ENCODE measurements at regions not wholly inside any gene's neighbourhood (a gene's known extent, or its start where the extent isn't known, plus 50 kb on each side); places are given as distances from the start of the nearest gene placed in this dataset.

DNA sequence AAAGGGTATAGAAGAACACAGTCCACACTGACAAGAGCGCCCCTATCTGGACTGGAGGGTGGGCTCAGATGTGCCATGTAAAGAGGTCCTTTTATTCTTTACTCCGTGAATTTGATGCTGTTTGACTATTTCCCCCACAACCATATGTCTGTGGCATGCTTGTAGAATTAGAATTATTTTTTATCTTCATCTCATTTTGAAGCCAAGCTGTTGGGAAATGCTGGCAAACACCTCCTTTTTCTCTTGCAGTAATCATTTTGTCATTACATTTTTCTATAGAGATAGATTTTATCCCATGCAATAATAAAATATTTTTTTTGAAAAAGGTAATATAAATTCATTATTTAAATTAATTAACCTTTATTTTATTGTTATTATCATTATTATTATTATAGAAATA lies 926.6 kb upstream of the AUTS2 start:
- TF ChIP-seq CTCF (IDR thresholded peaks at IDR 0.05): no peak

- no peak for TF ChIP-seq CTCF (IDR thresholded peaks at IDR 0.05)
Measured at GRCh38 chr7:68674826-68675225, 923.4 kb upstream of the AUTS2 start.

- TF ChIP-seq CTCF (IDR thresholded peaks at IDR 0.05): no peak
Measured at GRCh38 chr7:68676813-68677535, 921.3 kb upstream of the AUTS2 start.

GRCh38 chr7:68678196-68678595 lies 920.1 kb upstream of the AUTS2 start:
- no peak for TF ChIP-seq CTCF (IDR thresholded peaks at IDR 0.05)

DNA sequence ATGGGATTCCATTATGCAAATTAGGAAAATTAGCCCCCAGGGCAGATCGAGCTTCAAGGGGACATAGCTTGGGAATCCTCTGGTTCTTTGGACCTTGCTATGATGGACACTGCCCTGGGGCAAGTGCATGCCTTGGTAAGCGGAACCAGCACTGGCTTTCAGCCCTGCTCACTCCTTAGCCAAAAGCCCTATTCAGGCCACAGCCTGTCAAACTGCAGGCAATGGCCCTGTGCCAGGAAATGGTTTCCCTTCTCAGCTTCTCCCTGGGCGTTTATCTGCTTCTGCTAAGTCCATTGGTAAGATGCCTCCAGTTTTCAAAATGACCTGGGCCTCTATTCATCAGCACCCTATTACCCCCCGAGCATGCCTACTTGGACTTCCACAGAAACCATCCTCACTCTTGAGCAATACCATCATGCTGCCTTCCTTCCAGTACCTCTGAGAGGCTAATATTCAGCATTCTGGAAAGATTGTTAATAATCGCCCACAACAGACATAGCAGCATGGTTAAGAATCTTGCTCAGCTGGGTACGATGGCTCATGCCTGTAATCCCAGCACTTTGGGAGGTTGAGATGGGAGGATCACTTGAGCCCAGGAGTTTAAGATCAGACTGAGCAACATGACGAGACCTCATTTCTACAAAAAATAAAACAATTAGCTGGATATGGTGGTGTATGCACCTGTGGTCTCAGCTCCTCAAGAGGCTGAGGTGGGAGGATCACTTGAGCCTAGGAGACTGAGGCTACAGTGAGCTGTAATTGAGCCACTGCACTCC lies 918.6 kb upstream of the AUTS2 start:
- TF ChIP-seq CTCF (IDR thresholded peaks at IDR 0.05): no peak

DNA sequence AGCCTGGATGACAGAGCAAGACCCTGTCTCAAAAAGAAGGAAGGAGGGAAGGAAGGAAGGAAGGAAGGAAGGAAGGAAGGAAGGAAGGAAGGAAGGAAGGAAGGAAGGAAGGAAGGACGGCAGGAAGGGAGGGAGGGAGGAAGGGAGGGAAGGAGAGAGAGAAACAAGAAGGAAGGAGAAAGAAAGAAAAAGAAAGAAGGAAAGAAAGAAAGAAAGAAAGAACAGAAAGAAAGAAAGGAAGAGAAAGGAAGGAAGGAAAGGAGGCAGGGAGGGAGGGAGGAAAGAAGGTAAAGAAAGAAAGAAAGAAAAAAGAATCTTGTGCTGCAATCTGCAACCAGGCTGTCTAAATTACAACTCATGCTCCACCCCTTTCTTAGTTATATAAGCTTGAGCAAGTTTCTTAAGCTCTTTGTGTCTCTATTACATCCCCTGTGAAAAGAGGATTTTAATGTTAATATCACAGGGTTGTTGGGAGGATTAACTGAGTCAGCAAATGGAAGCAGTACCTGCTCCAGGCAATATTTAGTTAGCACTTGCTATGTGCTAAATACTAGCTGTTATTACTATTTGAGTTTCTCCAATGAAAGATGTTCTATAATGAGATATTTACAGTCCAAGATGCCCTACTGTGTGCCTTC lies 917.9 kb upstream of the AUTS2 start:
- no peak for TF ChIP-seq CTCF (IDR thresholded peaks at IDR 0.05)

GRCh38 chr7:68682910-68683309 lies 915.4 kb upstream of the AUTS2 start:
- TF ChIP-seq CTCF (IDR thresholded peaks at IDR 0.05): no peak
